ENCODE measurements at regions not wholly inside any gene's neighbourhood (a gene's known extent, or its start where the extent isn't known, plus 50 kb on each side); places are given as distances from the start of the nearest gene placed in this dataset.

DNA sequence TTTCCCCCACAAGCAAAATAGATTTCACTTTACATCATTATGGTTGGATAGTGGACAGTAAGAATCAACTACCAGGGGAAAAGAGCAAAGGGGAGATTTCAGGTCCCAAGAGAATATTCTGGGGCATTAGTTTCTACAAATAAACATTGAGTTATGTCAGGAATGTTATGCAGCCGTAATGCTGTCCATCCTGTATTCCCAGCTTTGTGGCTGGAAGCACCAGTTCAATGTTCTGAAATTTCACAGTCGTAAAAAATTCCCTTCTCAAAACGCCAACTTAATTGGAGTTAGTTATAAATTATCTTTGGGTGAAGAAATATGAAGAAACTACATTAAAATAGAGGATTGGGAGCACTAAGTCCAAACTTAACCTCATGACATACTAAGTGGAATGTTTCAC is 141.5 kb upstream of the FIGN start (continued):
- TF ChIP-seq, protein P1, sequence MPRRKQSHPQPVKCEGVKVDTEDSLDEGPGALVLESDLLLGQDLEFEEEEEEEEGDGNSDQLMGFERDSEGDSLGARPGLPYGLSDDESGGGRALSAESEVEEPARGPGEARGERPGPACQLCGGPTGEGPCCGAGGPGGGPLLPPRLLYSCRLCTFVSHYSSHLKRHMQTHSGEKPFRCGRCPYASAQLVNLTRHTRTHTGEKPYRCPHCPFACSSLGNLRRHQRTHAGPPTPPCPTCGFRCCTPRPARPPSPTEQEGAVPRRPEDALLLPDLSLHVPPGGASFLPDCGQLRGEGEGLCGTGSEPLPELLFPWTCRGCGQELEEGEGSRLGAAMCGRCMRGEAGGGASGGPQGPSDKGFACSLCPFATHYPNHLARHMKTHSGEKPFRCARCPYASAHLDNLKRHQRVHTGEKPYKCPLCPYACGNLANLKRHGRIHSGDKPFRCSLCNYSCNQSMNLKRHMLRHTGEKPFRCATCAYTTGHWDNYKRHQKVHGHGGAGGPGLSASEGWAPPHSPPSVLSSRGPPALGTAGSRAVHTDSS (tag by site-specific recombination; IDR thresholded peaks at IDR 0.05) = no peak
- no peak for TF ChIP-seq TRIM28 (IDR thresholded peaks at IDR 0.05; ENCODE audit: borderline replicate concordance, low read length)
- TF ChIP-seq, protein P2, sequence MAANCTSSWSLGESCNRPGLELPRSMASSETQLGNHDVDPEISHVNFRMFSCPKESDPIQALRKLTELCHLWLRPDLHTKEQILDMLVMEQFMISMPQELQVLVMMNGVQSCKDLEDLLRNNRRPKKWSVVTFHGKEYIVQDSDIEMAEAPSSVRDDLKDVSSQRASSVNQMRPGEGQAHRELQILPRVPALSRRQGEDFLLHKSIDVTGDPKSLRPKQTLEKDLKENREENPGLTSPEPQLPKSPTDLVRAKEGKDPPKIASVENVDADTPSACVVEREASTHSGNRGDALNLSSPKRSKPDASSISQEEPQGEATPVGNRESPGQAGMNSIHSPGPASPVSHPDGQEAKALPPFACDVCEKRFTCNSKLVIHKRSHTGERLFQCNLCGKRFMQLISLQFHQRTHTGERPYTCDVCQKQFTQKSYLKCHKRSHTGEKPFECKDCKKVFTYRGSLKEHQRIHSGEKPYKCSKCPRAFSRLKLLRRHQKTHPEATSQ (tag by site-specific recombination; IDR thresholded peaks at IDR 0.05) = no peak
- no peak for TF ChIP-seq ZNF223 (tag by site-specific recombination; IDR thresholded peaks at IDR 0.05)
- no peak for TF ChIP-seq ZFP41 (tag by site-specific recombination; IDR thresholded peaks at IDR 0.05; ENCODE audit: borderline replicate concordance)

DNA sequence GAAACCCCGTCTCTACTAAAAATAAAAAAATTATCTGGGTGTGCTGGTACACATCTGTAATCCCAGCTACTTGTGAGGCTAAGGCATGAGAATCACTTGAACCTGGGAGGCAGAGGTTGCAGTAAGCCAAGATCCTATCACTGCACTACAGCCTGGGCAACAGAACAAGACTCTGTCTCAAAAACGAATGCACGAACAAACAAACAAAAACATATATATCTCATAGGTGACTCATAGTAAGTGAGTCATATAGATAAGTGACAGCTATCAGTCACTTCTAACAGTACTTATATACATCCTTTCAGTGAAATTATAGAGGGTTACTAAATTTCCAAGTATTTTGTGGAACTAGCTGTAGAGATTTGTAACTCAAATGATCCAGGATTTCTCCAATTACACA is 127.3 kb upstream of the FIGN start:
- Histone ChIP-seq H3K9me3 (ENCODE audit: control insufficient read depth, insufficient read depth, low read depth, low read length) (no peaks in the 10 kb centered on the region), H3K4me1 (ENCODE audit: control insufficient read depth, insufficient read depth, low read length) (no peaks in the 10 kb centered on the region), H3K4me3 (ENCODE audit: low read depth, low read length) (no peak overlapping the region), H3K36me3 (ENCODE audit: control insufficient read depth in 2 of 2, insufficient read depth in 1 of 2, low read length in 2 of 2) (no peaks in the 10 kb centered on the region), H3K27ac (ENCODE audit: extremely low read depth, low read depth, low read length) (no peak overlapping the region)
- ChIA-PET CTCF (interaction anchor here (0.6 to 0.7 kb wide), 2 partner anchors 574 to 1912 kb away, joined by 3 to 4 read pairs; no protein-coding TSS in a partner anchor), POLR2A (no interaction called here)
- no peak for TF ChIP-seq ZBTB20 (tag by site-specific recombination; IDR thresholded peaks at IDR 0.05)
- TF ChIP-seq REPIN1 (tag by site-specific recombination; IDR thresholded peaks at IDR 0.05; ENCODE audit: low read depth) = no peak
- TF ChIP-seq ZIC2 (tag by site-specific recombination; IDR thresholded peaks at IDR 0.05) = no peak
- no peak for TF ChIP-seq GLIS2 (tag by site-specific recombination; IDR thresholded peaks at IDR 0.05)
- TF ChIP-seq ZNF530 (tag by site-specific recombination; IDR thresholded peaks at IDR 0.05; ENCODE audit: low read depth) = no peak
- no peak for TF ChIP-seq ZNF2 (tag by site-specific recombination; IDR thresholded peaks at IDR 0.05)

DNA sequence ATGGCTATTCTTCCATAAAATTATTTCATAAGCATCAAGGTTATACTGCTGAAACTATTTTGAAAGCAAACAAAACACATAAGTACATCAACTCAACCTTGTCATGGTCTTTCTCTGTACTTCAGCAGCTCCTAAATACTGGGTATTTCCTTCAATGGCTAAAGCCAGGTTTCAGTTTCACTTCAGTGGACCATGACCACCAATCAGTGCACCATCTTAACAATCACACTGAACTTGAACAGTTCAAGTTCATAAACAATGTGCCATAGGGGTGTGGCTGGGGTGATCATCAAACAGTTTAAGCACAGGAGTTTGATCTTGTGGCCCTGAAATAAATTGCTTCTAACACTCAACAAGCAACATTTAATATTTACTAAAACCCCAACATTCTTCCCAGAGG is 124.1 kb upstream of the FIGN start:
- Histone ChIP-seq H3K4me3 (ENCODE audit: low read depth, low read length) (no peak overlapping the region), H3K36me3 (ENCODE audit: control insufficient read depth in 2 of 2, insufficient read depth in 1 of 2, low read length in 2 of 2) (no peaks in the 10 kb centered on the region), H3K9me3 (ENCODE audit: control insufficient read depth, insufficient read depth, low read depth, low read length) (no peaks in the 10 kb centered on the region), H3K27ac (ENCODE audit: extremely low read depth, low read depth, low read length) (no peak overlapping the region), H3K4me1 (ENCODE audit: control insufficient read depth, insufficient read depth, low read length) (no peaks in the 10 kb centered on the region)
- ChIA-PET POLR2A (no interaction called here), CTCF (no interaction called here)
- TF ChIP-seq, protein P3, sequence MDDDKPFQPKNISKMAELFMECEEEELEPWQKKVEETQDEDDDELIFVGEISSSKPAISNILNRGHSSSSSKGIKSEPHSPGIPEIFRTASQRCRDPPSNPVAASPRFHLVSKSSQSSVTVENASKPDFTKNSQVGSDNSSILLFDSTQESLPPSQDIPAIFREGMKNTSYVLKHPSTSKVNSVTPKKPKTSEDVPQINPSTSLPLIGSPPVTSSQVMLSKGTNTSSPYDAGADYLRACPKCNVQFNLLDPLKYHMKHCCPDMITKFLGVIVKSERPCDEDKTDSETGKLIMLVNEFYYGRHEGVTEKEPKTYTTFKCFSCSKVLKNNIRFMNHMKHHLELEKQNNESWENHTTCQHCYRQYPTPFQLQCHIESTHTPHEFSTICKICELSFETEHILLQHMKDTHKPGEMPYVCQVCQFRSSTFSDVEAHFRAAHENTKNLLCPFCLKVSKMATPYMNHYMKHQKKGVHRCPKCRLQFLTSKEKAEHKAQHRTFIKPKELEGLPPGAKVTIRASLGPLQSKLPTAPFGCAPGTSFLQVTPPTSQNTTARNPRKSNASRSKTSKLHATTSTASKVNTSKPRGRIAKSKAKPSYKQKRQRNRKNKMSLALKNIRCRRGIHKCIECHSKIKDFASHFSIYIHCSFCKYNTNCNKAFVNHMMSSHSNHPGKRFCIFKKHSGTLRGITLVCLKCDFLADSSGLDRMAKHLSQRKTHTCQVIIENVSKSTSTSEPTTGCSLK (tag by site-specific recombination; IDR thresholded peaks at IDR 0.05) = no peak
- TF ChIP-seq ZNF16 (tag by site-specific recombination; IDR thresholded peaks at IDR 0.05; ENCODE audit: low read depth) (no peak), ZNF623 (tag by site-specific recombination; IDR thresholded peaks at IDR 0.05) (no peak), ZFHX2 (tag by site-specific recombination; conservative IDR thresholded peaks at IDR 0.05) (no peak), ZNF830 (tag by site-specific recombination; IDR thresholded peaks at IDR 0.05; ENCODE audit: low read depth) (no peak), ZNF707 (tag by site-specific recombination; IDR thresholded peaks at IDR 0.05) (no peak), KLF8 (tag by site-specific recombination; IDR thresholded peaks at IDR 0.05) (no peak)
- TF ChIP-seq, protein P4, sequence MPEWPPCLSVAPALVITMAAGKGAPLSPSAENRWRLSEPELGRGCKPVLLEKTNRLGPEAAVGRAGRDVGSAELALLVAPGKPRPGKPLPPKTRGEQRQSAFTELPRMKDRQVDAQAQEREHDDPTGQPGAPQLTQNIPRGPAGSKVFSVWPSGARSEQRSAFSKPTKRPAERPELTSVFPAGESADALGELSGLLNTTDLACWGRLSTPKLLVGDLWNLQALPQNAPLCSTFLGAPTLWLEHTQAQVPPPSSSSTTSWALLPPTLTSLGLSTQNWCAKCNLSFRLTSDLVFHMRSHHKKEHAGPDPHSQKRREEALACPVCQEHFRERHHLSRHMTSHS (tag by site-specific recombination; IDR thresholded peaks at IDR 0.05) = no peak
- TF ChIP-seq, protein P5, sequence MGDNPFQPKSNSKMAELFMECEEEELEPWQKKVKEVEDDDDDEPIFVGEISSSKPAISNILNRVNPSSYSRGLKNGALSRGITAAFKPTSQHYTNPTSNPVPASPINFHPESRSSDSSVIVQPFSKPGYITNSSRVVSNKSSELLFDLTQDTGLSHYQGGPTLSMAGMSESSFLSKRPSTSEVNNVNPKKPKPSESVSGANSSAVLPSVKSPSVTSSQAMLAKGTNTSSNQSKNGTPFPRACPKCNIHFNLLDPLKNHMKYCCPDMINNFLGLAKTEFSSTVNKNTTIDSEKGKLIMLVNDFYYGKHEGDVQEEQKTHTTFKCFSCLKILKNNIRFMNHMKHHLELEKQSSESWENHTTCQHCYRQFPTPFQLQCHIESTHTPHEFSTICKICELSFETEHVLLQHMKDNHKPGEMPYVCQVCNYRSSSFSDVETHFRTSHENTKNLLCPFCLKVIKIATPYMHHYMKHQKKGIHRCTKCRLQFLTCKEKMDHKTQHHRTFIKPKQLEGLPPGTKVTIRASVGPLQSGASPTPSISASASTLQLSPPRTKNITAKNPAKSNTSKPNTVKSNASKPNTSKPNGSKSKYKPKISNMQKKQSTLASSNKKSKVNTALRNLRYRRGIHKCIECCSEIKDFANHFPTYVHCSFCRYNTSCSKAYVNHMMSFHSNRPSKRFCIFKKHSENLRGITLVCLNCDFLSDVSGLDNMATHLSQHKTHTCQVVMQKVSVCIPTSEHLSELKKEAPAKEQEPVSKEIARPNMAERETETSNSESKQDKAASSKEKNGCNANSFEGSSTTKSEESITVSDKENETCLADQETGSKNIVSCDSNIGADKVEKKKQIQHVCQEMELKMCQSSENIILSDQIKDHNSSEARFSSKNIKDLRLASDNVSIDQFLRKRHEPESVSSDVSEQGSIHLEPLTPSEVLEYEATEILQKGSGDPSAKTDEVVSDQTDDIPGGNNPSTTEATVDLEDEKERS (tag by site-specific recombination; IDR thresholded peaks at IDR 0.05) = no peak
- TF ChIP-seq, protein P6, sequence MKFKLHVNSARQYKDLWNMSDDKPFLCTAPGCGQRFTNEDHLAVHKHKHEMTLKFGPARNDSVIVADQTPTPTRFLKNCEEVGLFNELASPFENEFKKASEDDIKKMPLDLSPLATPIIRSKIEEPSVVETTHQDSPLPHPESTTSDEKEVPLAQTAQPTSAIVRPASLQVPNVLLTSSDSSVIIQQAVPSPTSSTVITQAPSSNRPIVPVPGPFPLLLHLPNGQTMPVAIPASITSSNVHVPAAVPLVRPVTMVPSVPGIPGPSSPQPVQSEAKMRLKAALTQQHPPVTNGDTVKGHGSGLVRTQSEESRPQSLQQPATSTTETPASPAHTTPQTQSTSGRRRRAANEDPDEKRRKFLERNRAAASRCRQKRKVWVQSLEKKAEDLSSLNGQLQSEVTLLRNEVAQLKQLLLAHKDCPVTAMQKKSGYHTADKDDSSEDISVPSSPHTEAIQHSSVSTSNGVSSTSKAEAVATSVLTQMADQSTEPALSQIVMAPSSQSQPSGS (tag by site-specific recombination; IDR thresholded peaks at IDR 0.05; ENCODE audit: low read depth) = no peak

All from HEK293 (cell line).